ENCODE measurements at regions not wholly inside any gene's neighbourhood (a gene's known extent, or its start where the extent isn't known, plus 50 kb on each side); places are given as distances from the start of the nearest gene placed in this dataset.
"Not testable (repeated sequence)": the region's sequence is repeated elsewhere in the genome, so short reads cannot be mapped to it uniquely, and the experiment has no call there.

DNA sequence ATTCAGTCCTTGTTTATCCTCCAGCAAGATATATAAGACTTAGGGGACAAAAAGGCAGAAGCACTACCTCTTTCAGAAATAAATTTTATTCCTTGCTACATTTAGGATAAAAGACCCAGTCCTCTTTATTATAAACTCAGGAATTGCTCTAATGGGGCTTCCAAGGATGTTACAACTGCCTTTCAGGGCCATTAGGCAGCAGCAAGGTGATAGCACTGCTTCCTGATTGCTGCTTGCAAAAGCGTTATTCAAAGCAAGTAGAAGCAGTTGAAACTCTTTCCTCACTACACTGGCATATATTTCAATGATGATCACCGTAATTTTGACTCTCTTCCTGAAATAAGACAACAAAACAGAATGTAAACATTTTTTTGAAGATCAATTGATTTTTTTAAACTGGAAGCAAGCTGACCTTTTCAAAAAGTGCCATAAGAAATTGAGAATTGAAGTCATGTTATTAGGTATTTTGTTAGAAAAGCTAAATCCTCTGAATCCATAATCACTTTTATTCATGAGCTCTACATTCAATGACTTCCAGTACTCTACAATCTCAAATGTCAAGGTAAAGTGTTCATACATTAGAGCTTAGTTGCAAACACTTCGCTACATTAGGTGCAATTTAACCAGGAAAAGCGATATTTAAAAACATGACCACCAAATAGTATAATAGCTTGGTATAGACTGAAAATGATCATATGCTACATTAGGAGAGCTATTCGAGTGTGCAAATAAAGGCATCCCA is 233.4 kb upstream of the SYT10 start:
- in situ Hi-C loops (cut with MboI; ENCODE audit: low sequenced_read_pairs): no loop called here

DNA sequence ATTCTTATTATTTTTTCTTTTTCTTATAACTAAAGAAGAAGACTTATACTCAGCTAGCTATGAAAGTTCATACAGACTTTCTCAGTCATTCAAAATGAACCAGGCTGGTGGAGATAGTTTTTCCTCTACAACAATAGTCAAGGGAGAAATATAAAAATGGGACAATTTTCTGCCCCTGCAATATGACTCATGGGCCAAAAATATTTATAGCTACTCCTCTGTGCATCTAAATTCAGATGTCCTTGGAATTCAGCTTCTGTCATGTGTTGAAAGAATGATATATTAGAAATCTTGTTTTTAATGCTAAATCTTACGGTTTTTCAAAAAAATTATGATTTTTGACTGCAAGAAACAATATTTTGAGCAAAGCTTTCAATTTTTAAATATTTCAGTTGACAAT is 237.2 kb upstream of the SYT10 start:
- in situ Hi-C loops (cut with MboI; ENCODE audit: low sequenced_read_pairs): no loop called here

DNA sequence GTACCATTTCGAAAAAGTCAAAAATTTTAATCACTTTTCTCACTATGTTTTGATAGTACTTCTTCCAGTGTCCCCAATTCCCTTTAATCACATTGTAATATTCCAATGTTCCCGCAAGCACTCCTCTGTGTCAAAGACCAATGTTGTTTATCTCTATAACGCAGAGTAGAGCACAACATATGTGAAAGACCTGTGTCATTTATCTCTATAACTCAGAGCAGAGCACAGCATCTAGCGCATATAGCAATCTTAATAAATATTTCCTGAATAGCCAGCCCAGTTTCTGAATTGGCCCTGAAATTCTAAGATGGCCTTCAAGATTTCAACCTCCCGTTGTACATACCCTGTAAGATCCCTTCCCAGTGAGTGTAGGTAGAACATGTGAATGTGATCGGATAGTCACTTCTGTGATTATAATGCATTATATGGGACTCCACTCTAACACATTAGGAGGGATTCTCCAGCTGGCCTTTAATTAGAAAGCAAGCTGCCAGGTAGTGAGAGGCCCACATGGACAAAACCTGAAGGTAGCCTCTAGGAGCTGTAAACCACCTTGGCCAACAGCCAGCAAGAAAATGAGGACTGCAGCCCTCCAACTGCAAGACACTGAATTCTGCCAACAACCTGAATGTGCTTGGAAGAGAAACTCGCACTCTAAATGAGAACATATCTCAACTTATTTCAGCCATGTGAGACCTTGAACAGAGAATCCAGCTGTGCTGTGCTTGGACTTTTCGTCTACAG is 238.8 kb upstream of the SYT10 start:
- in situ Hi-C loops (cut with MboI; ENCODE audit: low sequenced_read_pairs): no loop called here

DNA sequence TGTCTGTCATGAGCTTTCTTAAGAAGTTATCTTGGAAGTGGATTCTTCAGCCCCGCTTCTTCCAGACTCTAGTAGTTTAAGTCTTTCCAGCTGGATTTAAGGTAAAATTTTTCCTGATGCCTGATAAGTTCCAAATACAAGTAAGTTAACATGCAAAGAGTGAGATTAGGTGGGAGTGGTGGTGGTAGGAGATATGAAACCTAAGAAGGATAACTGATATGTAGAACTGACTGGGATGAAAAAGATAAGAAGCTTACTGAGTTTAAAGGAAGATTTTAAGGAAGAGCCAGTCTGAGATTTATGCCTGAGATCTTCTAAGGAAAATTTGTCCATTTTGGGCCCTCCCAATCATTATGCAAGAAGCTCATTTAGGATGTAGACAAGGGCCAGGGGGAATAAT is 250.9 kb upstream of the SYT10 start:
- in situ Hi-C loops (cut with MboI; ENCODE audit: low sequenced_read_pairs): no loop called here

DNA sequence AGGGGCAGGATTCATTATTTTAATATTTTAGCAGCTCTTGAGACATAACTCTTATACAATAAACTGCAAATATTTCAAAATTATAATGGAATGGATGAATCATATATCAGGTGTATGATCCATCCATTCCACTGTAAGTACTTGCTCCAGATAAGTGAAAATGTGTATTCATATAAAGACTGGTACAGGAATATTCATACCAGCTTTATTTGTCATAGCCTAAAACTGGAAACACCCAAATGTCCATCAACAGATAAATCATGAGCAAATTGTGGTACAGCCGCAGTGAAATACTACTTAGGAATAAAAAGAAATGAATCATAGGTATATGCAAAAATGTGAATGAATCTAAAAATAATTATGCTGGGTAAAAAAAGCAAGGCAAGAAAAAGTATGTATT is 263.6 kb upstream of the SYT10 start:
- in situ Hi-C loops (cut with MboI; ENCODE audit: low sequenced_read_pairs): no loop called here

DNA sequence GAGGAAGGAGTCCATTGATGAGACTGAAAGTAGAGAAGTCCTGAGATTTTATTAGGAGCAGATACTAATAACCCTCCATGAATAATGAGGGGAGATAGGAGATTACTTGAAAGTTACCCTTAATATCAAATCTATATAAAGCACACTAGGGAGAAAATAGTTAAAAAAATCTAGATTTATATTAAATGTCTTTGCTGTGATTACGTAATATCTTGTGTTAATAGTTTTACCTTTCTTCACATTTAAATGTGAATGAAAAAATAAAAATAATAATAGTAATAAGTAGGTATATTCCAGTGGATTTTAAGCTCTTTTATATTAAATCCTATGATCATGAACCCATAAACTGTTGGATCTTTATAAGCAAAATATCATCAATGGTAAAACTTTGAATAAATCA is 267.3 kb upstream of the SYT10 start:
- in situ Hi-C loops (cut with MboI; ENCODE audit: low sequenced_read_pairs): no loop called here

DNA sequence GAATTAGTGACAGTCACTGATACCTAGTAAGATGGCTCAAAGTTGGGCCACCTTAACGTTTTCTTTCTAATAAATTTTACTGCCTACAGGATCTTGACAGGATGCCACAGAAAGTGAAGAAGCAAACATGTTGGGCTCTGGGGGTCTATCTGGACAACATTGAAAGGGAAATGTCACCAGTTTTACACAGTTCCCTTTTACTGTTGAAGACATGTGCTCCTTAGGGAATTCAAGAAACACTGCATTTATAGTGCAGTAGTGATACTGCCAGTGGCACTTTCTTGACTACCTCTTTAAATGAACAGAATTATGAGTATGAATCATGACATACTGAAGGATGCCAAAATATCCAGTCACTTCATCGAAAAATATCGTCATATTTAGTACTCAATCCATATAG is 269.3 kb upstream of the SYT10 start:
- in situ Hi-C loops (cut with MboI; ENCODE audit: low sequenced_read_pairs): no loop called here

DNA sequence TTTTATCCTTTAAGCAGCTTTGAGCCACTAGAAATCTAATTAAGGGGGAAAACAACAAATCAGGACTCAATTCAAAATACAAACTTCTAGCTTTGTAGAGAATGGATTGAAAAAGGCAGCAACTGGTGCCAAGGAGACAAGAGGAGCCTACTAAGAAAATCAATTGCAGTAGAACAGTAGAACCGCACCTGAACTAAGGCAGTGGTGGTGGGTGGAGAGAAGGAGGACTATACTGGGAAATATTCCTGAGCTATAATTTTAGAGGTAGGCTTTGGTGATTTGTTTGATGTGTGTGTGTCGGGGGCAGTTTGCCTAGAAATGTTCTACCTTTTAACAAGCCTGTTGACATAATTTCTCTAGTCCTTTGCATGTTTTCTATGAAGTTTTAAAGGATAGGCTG is 270.9 kb upstream of the SYT10 start:
- in situ Hi-C loops (cut with MboI; ENCODE audit: low sequenced_read_pairs): no loop called here

DNA sequence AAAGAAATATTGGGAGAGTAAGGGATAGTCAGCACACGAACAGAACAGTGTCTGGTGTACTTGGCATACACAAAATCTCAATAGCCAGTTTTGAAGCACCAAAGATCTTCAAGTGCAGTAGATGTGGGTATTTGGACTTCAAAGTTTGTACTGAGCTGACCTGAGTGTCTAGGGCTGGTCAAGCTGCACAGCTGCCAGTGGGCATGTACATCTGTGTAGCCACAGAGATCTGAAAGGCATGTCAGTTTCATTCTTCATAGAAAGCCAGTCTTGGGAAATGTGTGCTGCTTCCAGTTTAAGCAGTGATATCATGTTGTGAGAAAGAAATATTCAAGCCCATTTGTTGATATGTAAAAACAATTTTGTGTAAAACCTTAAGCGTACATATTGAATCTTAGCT is 279.0 kb upstream of the SYT10 start:
- in situ Hi-C loops (cut with MboI; ENCODE audit: low sequenced_read_pairs): no loop called here

DNA sequence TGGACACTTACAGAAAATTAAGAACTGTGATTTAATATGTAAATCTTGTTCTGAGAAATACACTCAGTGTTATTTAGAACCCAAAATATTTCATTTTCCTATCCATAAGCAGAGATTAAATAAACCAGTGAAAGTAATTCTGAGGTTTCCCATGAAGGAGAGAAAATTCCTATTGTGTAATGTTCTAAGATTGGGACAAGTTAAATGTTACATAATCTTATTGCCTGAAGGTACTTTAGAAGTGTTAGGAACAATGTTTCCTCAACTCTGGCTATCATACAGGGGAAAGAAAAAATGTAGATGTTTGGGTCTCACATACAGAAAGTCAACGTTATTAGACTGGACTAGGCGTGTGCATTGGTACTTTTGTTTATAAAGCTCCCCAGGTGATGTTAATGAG is 281.9 kb upstream of the SYT10 start:
- in situ Hi-C loops (cut with MboI; ENCODE audit: low sequenced_read_pairs): no loop called here

DNA sequence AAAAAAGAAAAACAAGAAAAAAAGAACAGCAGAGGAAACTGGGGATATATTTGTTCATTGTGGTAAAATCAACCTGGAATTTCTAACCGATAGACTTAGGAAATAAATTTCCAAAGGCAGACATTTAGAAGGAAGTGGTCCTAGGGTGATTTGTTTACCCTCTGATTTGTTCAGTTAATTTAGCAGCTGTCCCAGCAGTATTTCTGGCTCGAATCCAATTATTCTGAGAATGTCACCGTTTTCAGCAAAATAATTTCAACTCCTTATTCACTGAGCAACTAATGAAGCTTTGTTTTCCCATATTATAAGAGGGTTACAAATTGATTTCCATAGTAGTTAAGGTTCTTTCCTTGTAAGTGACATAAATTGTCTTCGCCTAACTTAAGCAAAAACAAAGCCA is 285.2 kb upstream of the SYT10 start:
- in situ Hi-C loops (cut with MboI; ENCODE audit: low sequenced_read_pairs): no loop called here

DNA sequence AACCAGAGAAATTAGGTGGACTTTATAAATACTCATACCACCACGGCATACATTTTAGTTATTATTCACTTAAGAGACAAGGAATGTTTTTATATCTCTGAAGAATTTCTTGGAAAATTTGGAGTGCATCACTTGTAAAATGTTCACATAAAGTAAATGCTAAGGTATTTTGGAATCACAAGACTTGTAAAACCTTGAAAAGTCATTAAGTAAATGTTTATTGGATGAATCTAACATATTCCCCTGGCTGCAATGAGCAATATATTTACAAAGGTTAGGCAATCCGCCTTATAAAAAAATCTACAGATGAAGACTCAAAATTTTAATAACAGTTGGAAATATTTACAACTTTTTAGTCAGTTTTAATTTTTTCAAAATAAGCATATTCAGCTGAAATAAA is 287.4 kb upstream of the ALG10 start:
- in situ Hi-C loops (cut with MboI; ENCODE audit: low sequenced_read_pairs): no loop called here

DNA sequence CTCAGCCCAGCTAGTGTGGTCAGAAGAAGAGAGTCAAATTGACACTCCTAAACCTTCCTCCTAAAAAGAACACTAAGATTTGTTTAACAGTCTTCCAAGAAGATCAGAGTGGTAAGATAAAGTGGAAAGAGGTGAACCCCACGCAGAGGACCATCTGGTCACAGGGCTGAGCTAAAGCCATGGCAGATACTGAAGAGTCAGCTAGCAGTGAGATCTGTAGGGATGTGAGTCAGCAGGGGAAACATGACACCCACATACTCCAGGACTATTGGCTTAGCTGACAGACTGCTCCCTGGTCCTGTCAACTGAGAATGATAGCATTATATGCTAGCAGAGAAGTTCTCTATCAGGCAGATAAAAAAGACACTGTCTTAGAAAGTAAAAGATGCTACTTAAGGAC is 269.4 kb upstream of the ALG10 start:
- in situ Hi-C loops (cut with MboI; ENCODE audit: low sequenced_read_pairs): no loop called here

DNA sequence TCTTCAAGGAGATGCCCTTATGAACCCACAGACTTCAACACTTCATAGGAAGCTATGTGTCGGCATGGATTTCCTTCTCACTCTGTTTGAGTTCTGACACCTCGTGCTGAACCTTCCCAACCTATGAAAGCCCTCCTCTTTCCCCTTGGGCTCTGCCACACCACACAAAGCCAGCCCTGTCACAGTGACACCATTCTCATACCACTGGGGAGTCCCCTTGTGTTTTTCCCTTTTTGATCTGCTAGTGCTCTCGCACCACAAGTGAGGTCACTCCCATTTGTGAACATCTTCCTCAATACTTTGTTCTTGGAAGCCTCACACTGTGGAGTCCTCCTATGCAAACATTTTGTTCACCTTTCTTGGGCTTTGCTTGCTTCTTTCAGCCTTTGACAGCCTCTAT is 264.6 kb upstream of the ALG10 start:
- in situ Hi-C loops (cut with MboI; ENCODE audit: low sequenced_read_pairs): no loop called here

DNA sequence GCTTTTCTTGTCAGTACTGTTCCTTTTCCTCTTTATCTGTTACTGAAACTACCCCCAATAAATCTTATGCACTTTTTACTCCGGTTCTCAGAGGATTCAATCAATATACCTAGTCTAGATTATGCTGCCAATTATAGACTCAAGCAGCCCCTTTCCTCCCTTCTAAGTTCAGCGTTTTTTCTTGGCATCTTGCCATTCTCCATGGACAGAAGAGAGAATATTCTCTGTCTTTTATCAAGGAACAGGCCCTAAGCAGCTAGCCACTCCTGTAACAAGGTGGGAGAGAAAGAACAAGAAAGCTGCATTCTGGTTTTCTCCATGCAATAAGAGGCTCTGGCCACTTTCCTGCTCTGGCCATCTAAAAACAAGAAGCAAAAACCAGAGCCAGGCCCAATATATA is 263.0 kb upstream of the ALG10 start:
- in situ Hi-C loops (cut with MboI; ENCODE audit: low sequenced_read_pairs): no loop called here

DNA sequence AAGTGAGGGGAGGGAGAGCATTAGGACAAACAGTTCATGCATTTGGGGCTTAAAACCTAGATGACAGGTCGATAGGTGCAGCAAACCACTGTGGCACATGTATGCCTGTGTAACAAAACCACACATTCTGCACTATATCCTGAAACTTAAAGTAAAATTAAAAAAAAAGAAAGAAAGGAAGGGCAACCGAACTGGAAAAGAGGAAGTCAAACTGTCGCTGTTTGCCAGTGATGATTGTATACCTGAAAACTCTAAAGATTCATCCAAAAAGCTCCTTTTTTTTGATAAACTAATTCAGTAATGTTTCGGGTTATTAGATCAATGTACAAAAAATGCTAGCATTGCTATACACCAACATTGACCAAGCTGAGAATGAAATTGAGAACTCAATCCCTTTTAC is 259.0 kb upstream of the ALG10 start:
- in situ Hi-C loops (cut with MboI; ENCODE audit: low sequenced_read_pairs): no loop called here

DNA sequence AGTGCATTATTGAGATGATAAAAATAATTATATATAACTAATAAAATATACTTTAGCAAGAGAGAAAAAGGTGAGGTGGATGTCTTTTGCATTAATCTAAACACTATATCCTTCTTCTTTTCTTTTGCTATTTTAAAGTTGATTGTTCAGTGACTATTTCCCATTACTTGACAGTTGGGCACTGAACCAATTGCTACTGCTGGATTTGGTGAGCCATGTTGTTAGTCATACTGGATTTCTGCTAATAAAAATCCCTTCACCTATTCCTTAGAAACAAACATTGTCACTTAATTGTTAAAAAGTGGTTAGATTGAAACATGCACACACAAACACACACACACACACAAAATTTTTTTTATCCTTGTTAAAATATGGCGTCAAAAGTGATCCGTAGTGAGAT is 251.6 kb upstream of the ALG10 start:
- in situ Hi-C loops (cut with MboI; ENCODE audit: low sequenced_read_pairs): no loop called here

DNA sequence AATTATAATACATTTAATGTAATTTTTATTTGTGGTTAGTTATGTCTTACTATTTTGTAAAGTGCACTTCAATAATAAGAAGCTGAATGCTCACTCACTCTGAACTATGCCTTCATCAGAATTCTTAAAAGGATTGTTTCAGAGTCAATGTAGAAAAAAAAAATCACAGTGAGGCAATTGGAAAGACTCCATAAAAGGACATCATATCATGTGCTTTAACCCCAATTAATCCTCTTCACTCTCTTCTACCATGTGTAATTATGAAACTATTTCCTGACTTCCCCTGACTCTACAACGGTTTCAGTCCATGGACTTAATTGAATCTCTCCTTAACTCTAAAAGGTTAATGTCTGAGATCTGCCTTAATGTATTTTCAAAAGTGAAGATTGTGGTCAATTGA is 250.4 kb upstream of the ALG10 start:
- in situ Hi-C loops (cut with MboI; ENCODE audit: low sequenced_read_pairs): no loop called here

DNA sequence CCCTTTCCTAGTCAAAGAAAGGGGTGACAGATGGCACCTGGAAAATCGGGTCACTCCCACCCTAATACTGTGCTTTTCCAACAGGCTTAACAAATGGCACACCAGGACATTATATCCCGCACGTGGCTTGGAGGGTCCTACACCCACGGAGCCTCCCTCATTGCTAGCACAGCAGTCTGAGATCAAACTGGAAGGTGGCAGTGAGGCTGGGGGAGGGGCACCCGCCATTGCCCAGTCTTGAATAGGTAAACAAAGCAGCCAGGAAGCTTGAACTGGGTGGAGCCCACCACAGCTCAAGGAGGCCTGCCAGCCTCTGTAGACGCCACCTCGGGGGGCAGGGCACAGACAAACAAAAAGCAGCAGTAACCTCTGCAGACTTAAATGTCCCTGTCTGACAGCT is 249.2 kb upstream of the ALG10 start:
- in situ Hi-C loops (cut with MboI; ENCODE audit: low sequenced_read_pairs): not testable (repeated sequence)

DNA sequence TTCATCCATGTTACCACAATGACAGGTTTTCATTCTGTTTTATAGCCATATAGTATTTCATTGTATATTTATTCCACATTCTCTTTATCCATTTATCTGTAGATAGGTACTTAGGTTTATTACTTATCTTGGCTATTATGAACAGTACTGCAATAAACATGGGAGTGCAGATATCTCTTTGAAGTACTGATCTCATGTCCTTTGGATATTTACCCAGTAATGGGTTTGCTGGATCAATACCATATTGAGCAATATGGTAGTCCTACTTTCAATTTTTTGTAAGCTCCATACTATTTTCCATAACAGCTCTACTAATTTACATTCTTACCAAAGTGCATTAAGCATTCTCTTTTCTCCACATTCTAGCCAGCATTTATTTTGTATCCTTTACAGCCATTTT is 235.8 kb upstream of the ALG10 start:
- in situ Hi-C loops (cut with MboI; ENCODE audit: low sequenced_read_pairs): no loop called here

DNA sequence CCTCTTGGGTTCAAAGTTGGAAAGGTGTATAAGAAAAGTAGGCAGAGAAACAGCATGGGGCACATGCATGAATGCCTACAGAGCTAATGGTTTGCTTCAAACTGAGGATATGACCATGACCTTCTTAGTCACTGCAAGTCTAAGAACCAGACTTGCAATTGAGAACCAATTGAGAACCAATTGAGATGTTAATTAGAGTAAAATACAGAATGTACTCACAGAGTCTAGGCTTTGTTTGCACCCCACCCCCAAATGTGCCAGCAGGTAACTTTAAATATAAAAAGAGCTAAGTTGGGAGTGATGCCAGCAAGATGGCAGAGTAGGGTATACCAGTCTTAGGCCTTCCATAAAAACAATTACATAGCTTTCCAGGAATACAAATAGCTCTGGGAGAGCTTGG is 227.3 kb upstream of the ALG10 start:
- in situ Hi-C loops (cut with MboI; ENCODE audit: low sequenced_read_pairs): no loop called here

DNA sequence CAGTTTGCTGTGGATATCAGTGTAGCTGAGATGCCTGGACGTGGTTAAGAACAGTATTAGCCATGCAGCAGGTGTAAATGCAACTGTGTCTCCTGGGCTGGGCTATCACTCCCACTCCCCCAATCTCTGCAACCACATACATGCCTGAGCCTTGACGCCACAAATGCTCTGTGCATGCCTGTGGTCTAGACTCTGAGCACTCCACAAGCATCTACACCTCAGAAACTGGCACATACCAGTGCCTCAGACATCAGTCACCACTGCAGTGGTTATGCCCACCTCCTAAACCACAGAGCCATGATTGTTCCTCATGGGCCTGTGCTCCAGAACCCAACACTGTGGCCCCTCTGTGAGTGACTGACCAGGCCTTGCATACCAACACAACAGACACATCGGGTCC is 226.8 kb upstream of the ALG10 start:
- in situ Hi-C loops (cut with MboI; ENCODE audit: low sequenced_read_pairs): no loop called here

DNA sequence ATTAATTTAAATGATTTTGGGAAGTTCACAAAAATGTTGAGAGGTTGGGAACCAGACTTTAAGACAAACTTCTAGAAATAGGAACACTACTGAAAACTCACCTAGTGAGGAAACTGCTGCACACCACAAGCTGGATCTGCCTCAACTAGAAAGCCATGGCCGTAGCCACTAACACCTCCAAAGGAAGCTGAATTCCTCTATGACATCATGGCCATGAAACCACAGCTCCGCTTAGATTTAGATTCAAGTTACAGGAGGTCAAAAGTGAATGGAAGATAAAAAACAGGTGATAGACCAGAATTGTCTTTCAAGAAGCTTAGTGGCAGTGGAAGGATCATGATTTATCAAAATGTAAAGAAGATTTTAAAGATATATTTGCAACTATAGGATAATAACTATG is 208.8 kb upstream of the ALG10 start:
- in situ Hi-C loops (cut with MboI; ENCODE audit: low sequenced_read_pairs): no loop called here
